ENCODE measurements at regions not wholly inside any gene's neighbourhood (a gene's known extent, or its start where the extent isn't known, plus 50 kb on each side); places are given as distances from the start of the nearest gene placed in this dataset.
"Not testable (repeated sequence)": the region's sequence is repeated elsewhere in the genome, so short reads cannot be mapped to it uniquely, and the experiment has no call there.

DNA sequence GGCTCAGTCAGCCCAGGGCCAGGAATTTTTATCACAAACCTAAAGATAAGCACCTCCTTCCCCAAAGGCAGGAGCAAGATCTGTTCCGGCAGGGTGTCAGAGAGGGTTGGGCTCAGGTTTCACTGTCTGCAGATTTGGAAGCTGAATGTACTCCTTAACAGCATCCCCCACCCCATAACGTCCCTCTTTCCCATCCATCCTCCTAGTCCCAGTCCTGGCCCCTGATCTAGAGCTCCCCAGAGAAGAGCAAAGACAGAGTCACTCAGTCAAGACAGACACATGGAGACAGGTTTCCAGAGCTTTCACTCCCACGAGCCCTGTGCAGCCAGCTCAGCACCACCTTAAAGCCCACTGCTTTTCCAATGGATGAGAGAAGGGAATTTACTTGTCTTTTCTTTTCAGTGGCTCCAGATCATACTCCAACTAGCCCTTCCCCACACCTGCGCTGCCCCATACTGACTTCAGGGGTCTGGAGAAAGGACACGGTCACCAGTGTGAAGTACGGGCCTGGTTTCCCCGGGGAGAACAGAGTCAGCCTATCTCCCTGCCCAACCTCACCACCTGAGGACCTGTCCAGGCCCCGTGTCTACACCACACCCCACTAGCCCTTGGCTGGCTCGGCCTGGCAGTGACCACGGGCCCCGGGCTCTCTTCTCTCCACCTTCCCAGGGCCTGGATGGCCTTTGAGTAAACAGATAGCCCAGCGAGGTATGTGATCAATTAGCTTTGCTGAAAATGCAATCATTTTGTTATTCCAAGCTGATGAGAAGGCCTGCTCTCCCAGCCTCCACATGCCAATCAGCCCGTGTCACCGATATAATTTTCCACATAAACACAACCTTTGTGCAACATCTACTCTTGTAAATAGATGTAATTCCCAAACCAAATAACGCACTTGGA, 249.1 kb downstream of the FOXD2 start:
- no peak for TF ChIP-seq CTCF (IDR thresholded peaks at IDR 0.05; ENCODE audit: low read depth, low read length, missing control alignments)
- no peak overlapping the region for H3K4me3 ChIP-seq (ENCODE audit: low read depth, low read length)
- DNase-seq (ENCODE audit: low read depth), result no peak

GRCh38 chr1:47687631-47688460, 250.0 kb downstream of the FOXD2 start:
- no peak for TF ChIP-seq CTCF (IDR thresholded peaks at IDR 0.05; ENCODE audit: low read depth, low read length, missing control alignments)
- DNase-seq (ENCODE audit: low read depth), result no peak
- H3K4me3 ChIP-seq (ENCODE audit: low read depth, low read length), result no peak overlapping the region

- no peak overlapping the region for H3K4me3 ChIP-seq (ENCODE audit: low read depth, low read length)
- DNase-seq (ENCODE audit: low read depth), result no peak
- TF ChIP-seq CTCF (IDR thresholded peaks at IDR 0.05; ENCODE audit: low read depth, low read length, missing control alignments), result no peak
These were observed 250.8 kb downstream of the FOXD2 start for GRCh38 chr1:47688461-47689296.

DNA sequence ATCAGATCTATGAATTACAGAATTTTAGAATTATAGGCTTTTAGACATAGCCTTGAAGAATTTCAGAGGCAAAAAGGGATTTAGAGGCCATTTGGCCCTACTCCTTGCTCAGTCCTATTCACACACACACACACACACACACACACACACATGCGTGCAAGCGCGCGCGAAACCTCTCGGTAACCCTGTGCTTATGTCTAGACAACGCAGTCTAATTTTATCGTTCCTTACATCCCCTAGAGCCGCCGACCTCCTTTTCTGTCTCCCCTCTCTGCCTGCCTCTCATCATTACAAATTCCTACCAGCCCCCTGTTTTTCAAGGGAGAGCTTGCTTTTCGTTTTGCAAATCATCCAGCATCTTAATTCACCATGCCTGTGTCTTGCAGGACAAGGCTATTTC, 252.1 kb downstream of the FOXD2 start:
- no peak for TF ChIP-seq CTCF (IDR thresholded peaks at IDR 0.05; ENCODE audit: low read depth, low read length, missing control alignments)

DNA sequence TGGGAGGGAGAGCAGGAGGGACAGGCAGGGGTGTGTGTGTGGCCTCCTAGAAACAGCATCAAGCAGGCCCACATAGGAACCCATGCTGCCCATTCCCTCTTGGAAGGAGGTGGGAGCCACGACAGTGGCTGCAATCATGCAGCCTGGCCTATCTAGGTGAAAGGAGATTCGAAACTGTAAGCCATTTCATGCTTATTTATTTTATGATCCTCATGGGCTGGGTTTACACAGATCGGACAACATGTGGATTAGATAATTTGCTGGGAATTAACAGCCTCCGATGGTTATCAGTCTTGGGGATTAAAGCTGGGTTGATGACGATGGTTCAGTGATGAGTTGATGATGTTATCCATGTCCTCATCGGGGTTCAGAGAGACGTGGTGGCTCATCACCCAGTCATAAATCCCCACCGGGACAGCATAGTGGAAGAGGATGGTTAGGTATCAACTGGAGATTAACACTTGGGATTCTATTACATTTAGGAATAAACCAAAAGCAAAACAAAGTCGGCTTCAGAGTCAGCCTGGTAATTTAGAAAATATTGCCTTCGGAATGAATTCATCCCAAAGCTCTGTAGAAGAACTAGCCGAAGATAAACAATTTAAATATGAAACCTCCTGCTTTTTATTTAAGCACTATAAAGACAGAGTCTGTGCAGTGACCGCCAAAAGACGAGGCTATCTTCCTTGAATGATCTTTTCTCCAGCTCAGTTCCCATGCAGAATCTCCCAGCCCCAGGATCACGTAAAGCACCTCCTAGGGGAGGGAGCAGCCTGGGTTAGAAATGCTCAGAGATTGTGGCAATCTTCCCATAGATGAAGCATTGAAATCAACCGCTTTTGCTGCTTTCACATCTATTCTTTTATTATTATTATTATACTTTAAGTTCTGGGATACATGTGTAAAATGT, 252.8 kb downstream of the FOXD2 start:
- DNase-seq (ENCODE audit: low read depth), result no peak
- TF ChIP-seq CTCF (IDR thresholded peaks at IDR 0.05; ENCODE audit: low read depth, low read length, missing control alignments), result no peak
- no peak overlapping the region for H3K4me3 ChIP-seq (ENCODE audit: low read depth, low read length)

More for the DNA sequence above, 252.1 kb downstream of the FOXD2 start:
- H3K4me3 ChIP-seq (ENCODE audit: low read depth, low read length), result no peak overlapping the region
- no peak for DNase-seq (ENCODE audit: low read depth)

- H3K4me3 ChIP-seq (ENCODE audit: low read depth, low read length); DNase-seq (ENCODE audit: low read depth): not testable (repeated sequence)
These were observed 253.4 kb downstream of the FOXD2 start for GRCh38 chr1:47691293-47691692.

All from GM12864 (cell line).